Endothelial cell of hepatic sinusoid (primary cell): ENCODE measurements at regions not wholly inside any gene's neighbourhood (a gene's known extent, or its start where the extent isn't known, plus 50 kb on each side); places are given as distances from the start of the nearest gene placed in this dataset.
"Not testable (repeated sequence)": the region's sequence is repeated elsewhere in the genome, so short reads cannot be mapped to it uniquely, and the experiment has no call there.

Source experiments
- in situ Hi-C: cut with HindIII; loops from 2 replicates; pipeline ENCODE4 v1.10.0; 2017; ENCODE audit warnings: low sequenced_read_pairs

DNA sequence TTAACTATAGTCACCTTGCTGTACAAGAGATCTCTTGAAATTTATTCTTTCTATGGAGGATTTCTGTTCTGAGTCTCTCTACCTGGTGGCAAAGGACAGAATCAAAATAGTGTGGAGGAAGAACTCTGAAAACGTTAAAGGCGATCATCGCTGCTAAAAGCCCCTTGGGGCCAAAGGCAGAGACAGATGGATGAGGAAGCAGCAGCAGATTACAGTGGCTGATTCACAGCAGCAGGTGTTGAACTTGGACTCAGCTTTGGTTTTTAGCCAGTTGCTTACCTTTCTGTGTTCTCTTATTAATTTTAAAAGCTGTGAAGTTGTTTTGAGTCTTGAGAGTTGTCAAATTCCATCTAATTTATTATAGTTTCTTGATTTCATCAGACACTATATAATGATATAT is 956.1 kb upstream of the GOT2 start:
- in situ Hi-C loops, result no loop called here

DNA sequence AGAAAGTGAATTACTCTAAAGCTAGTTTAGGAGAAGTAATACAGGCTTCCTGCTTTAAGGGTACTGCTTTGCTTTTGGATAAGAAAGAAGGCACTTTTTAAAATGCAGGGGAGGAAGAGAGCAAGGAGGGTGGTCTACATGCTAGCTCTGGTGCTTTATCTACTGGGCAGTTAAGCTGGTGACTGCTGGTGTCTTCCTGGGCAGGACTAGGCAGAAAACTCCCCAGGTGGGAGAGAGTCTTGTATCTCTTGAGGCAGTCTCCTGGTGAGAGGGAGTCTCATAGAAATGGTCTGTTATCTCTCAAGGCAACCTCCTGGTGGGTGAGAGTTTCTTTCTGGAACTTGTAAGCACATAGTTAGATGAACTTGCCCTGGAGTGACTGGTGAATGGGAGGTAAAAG is 953.9 kb upstream of the GOT2 start:
- in situ Hi-C loops, result no loop called here

DNA sequence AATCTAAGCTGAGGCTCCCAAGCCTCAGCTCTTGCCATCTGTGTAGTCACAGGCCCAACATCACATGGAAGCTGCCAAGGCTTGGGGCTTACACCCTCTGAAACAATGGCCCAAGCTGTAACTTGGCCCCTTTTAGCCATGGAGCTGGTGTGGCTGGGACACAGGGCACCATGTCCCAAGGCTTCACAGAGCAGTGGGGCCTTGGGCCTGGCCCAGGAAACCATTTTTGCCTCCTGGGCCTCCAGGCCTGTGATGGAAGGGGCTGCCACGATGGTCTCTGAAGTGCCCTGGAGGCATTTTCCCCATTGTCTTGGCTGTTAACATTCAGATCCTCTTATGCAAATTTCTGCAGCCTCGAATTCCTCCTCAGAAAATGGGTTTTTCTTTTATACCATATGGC is 952.3 kb upstream of the GOT2 start:
- in situ Hi-C loops, result no loop called here

DNA sequence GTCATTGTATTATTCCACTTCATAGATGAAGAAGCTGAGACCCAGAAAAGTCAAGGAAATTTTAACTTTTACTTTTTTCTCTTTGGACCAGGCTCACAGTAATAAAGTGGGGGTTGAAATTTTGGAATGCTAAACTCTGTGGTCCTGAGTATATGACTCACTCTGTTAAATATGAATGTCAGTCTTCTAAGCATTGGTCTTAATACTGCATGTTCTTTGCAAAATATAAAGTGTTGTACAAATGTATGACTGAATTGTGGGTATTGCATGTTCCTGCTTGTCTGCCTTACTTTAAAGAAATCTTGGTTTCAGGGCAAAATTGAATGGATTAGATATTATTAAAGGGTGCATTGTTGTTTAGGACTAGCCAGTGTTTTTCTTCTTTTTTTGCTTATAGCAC is 950.8 kb upstream of the GOT2 start:
- in situ Hi-C loops, result no loop called here

DNA sequence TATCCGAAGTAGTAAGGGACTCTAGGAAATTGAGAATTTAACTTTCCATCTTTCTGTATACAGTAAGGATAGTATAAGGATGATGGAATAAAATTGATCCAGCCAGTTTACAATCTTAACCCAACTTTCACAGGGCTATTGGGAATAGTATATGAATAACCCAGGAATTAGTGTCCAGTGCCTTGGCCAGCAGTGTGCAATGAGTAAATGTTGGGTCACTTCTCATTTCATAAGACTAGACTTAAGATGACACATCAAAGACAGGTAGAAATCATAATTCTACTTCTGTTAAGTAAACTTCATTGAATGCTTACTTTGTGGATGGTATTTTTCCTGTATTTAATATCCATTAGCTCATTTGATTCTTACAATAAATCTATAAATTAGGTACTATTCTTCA is 949.6 kb upstream of the GOT2 start:
- in situ Hi-C loops, result no loop called here

DNA sequence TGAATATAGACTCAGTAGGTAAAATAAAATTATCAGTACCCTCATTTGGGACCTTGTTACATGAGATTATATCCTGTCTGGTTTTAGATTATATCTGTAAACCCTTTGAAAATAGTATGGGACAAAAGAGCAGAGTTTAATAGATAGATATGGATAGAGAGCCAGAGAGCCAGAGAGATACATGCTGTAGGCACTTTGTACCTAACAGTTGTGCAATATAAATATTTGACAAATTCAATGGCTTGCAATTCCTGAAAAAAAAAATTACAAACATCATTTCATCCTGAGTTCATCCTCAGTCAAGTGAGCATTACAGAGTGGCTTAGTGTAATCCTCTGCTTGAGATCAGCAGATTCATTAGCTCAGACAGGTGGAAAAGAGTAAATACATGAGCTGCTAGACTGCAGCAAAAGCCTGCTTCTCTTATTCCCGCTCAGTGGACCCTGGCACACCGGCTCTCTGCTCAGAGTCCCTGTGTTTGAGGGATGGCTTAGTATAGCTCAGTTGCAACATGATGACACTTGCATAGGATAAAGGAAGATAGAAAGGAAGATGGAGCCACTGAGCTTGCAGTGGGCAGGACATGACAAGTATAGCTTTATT is 931.6 kb upstream of the GOT2 start:
- in situ Hi-C loops, result no loop called here

DNA sequence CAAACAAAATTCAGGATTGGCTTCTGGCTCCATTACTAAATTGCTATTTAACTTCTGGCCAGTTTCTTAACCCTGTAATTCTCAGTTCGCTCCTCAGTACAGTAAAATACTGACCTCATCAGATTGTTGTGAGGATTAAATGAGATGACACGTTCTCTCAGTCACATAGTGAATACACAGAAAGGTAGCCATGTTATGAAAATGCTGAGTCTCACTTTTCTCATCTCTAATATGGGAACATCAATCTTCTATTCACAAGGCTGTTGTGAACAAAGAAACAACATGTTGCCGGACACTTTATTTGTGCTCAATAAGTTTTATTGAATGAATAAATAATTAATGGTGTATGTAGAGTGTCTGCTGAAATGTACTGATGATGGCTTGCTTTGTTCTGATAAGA is 924.5 kb upstream of the GOT2 start:
- in situ Hi-C loops, result no loop called here

DNA sequence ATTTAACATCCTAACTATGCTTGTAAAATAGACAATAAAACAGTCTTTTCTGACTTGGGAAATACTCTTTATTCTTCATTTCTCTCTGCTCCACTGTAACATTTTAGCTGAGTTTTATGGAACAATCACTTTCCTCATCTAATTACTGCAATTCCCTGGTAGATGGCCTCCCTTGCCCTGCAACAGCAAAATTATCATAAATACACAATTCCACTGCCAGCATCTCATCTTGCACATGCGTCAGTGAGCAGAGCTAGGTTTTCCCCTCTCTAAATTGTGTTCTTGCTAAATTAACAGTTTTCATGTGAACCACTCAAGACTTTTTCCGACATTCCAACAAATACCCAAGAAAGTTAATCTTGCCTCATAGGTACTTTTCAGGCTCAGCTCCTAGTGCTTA is 920.9 kb upstream of the GOT2 start:
- in situ Hi-C loops, result no loop called here

DNA sequence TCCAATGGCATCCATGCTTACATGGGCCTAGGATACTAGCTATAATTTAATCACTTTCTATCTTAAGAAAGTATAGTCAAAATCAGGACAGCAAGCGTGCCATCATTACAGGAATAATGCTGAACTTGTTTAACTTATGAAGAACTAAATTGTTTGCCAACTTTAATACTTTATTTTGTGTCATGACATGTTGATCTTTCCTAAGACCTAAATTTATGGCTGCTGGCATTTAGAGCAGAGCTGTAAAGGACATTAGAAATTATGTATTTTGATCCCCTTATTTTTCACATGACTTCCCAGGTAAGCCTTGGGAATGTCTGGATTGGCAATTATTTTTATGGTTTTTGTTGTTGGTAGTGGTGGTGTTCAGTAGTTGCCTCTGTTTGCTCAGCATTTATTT is 920.3 kb upstream of the GOT2 start:
- in situ Hi-C loops, result no loop called here

DNA sequence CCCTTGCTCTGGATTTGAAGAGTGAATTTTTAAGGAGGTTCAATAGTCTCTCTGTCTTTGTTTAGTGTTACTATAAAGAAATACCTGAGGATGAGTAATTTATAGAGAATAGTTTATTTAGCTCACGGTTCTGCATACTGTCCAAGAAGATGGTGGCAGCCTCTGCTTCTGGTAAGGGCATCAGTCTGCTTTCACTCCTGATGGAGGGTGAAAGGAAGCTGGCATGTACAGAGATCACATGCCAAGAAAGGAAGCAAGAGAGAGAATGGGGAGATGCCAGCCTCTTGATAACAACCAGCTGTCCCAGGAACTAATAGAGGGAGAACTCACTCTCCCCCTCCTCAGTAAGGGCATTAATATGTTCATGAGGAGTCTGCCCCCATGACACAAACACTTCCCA is 917.5 kb upstream of the GOT2 start:
- in situ Hi-C loops, result no loop called here

DNA sequence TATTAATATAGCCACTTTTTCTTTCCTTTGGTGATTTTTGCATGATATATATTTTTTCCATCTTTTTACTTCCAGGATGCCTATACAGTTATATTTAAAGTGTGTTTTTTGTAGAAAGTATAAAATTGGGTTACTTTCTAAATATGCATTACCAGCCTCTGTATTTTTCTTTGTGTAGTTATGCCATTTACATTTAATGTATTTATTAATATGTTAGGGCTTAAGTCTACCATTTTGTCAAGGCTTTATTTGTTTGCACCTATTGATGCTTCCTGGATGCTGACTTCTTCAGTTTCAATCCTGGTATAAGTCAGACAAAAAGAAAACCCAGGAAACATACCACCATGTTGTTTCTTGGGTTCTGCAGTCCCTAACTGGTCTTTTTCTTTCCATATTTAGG is 911.1 kb upstream of the GOT2 start:
- in situ Hi-C loops, result no loop called here

DNA sequence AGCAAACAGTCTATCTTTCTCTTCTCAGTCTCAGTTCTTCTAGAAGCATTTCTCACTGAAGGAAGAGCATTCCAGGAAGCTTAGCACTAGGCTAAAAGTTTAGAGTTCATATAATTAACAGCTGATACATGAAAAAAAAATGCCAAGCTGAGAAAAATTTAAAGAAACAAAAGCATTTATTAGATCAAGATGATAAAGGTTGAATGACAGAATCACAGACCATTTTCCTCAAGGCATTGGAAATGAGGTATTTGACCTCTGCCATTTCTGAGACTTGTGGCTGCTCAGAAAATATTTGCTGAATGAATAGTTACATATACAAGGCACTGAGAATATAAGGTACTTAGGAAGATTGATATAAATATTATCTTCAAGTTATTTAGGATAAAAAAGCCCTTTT is 901.6 kb upstream of the GOT2 start:
- in situ Hi-C loops, result no loop called here

DNA sequence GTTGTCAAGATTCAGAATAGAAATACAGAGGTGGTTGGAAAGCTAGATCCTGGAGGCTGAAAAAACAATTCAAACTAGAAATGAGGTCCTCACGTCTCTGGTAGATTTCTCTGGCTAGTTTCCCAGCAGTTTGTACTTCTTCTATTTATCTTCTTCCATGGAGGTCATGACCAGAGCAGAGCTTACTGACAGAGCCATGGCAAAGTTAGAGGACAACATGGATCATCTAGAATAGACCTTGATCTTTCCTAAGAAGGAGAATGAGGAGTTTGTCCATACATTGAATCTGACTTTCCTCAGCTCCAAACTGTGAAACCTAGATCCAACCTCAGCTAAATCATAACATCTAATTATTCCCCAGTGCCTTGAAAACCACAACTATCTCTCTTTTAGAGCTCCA is 900.8 kb upstream of the GOT2 start:
- in situ Hi-C loops, result no loop called here

DNA sequence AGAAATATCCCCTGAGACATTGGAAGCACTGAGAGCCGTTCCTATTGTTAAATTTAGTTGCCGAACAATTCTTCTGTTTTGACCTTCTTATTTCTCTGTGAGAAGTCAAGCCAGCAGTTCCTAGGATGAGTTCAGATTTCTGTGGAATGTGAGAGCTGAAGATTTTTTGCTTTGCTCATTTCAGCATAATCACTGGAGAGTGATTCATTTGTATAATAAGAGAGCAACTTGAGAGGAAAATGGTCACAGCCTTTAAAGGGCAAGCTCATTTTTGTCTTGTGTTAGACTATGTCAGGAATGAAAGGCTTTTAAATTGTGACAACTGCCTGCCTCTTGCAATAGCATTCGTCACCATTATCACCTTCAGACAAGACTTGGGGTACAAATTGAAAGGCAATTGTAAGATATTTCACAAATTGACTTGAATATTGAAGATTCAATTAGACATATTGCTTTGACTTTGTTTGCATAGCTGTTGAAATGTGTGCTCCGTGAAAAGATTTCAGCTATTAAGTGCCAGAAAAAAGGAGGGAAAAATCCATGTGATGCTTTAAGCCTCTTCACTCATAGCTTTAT is 900.0 kb upstream of the GOT2 start:
- in situ Hi-C loops, result no loop called here

DNA sequence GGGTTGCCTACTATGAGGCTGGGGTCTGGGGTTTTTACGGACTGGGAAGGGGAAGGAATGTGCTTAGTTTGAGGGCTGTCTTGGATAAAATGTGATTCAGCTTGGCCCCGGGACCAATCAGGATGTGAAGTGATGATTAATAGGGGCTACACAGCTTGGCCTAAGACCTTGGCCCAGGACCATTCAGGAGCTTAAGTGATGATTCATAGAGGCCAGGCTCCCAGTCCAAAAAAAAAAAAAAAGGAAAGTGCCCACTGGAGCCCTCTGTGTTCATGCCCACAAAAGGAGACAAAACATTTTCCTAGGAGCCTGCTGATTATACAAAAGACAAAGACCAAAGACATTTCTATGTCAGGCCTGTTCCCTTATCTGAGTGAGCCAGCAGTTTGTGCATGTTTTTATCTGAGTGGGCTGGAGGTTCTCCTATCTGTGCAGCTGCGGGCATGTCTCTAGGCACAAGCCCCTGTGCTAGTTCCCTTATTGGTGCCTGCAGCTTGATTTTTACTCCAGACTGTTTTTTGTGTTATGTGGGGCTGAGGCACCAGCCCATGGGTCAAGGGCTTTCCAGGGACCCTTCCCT is 898.2 kb upstream of the GOT2 start:
- in situ Hi-C loops, result no loop called here

DNA sequence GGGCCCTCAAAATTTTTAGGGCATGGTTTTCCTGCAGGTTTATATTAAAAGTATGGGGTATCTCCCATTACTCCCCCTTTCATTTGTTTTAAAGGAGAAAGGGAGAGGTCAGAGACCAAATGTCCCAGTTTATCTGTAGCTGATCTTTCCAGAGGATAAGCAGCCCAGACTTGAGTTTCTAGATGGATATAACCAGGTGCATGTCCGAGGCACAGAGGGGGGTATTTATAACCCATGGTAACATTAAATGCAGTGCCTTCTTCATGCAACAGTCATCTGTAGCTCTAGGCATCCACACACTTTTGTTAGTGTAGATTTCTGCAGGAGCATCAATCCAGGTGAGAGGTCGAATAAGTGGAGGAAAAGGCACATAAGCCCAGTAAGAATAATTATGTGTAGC is 890.3 kb upstream of the GOT2 start:
- in situ Hi-C loops, result not testable (repeated sequence)

DNA sequence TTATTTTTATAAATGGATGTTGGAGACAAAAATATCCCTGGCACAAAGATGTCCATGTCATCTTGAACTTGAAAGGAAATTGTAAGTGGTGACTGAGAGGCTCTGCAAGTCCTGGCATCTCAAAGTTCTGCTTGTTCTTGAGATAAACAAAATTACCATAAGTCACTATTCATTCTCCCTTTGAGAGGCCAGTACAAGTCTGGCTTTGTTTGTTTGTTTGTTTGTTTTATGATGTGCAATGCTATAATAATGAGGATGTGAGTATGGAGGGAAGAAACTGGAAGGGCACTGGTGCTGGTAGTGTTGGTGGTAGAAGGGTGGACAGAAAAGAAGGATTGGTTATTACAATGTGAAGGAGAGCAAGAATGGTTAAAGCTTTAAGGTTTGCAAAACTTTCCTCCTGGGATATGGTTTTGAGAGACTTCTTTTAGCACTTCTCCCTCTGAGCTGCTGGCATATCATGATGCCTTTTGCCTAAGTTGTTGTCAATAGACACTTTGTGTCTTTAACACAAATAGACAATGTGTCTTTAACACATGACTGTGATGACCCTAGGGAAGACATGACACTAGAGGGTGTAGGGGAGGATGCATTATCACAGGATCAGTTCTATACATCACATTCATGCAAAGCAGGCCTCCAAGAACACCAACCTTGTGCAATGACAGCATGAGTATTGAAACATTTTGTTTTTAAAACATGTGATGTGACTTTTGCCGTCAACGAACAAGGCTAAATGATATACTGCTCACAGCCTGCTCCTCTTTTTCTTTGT is 880.5 kb upstream of the GOT2 start:
- in situ Hi-C loops, result no loop called here

DNA sequence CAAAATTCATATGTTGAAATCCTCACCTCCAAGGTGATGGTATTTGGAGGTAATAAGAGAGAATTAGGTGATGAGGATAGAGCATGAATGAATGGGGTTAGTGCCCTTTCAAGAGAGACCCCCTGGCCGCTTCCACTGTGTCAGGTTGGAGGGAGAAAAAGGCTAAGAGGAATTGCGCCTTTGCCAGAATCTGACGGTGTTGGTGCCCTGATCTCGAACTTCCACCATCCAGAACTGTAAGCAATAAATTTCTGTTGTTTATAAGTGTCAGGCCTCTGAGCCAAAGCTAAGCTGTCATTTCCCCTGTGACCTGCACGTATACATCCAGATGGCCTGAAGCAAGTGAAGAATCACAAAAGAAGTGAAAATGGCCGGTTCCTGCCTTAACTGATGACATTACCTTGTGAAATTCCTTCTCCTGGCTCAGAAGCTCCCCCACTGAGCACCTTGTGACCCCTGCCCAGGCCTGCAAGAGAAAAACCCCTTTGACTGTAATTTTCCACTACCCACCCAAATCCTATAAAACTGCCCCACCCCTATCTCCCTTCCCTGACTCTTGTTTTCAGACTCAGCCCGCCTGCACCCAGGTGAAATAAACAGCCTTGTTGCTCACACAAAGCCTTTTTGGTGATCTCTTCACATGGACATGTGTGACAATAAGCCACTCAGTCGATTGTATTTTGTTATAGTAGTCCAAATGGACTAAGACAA is 878.9 kb upstream of the GOT2 start:
- in situ Hi-C loops, result not testable (repeated sequence)

DNA sequence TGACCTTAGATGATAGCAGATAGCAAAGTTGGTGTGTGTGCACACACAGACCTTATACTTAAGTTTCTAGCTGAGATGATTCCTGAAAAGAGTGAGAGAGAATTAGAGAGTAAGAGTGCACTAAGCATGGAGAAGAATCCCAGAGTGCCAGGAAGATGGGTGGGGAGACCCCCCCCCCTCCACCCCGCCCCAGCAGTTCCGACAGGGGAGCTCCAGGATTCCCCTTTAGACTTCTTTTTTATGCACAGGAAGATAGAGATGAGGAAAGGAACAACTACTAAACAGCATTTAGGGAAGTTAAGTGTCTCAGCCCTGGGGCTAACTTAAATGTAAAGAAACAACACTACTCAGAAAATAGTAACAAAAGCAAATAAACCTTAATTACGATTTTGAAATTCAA is 878.0 kb upstream of the GOT2 start:
- in situ Hi-C loops, result no loop called here

DNA sequence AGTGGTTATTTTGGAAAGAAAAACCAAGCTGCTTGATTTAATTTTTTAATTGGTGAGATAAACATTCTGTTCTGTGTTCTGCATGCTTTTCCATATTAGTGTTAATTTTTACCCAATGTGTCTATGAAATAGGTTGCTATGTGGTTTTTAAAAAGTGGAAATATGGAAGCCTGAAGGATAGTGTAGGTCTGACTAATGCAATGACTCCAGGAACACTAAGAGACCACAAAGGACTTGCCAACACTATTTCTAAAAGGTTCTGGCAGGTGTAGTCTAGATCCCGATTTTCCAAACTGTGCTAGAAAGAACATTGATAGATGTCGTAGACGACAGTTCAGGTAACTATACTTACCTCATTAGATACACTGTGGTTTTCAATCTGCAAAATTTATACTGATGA is 877.4 kb upstream of the GOT2 start:
- in situ Hi-C loops, result no loop called here

DNA sequence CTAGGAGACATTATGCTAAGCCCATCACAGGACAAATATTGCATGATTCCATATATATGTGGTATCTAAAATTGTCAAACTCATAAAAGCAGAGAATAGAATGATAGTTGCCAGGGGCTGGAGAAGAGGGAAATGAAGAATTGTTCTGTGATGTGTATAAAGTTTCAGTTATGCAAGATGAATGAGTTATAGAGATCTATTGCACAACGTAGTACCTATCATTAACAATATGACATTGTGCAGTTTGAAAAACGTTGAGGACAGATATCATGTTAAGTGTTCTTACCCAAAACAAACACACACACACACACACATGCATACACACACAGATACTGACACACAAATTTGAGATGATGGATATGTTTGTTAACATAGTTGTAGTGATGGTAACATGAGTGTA is 871.6 kb upstream of the GOT2 start:
- in situ Hi-C loops, result no loop called here

DNA sequence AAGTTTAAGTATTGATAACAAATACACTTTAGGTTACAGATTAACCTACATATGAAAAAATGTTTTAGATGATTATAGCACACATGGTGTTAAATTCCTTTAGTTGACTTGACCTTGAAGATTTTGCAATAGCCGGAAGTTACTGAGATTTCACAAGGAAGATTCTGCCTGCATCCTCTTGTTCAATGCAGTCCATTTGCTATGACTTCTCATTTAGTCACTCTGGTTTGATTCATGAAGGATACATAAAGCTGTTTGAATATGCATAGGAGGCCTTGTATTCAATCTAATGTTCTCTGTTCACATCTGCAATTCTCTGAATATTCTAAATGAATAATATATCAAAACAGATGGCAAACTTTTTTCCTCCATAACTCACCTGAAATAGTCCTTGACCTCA is 870.2 kb upstream of the GOT2 start:
- in situ Hi-C loops, result no loop called here
